Suppressor macrophage treated with lipopolysaccharide for 1 hour (primary cell): ENCODE measurements at regions not wholly inside any gene's neighbourhood (a gene's known extent, or its start where the extent isn't known, plus 50 kb on each side); places are given as distances from the start of the nearest gene placed in this dataset.

Experiments
- DNase-seq, 3 donors: peaks; one replicate each; pipeline ENCODE4 v3.0.0-alpha.2; 2020 to 2022

GRCh38 chr16:6165330-6165979, 1067.9 kb upstream of the EEF2KMT start:
- DNase-seq = no peak

DNA sequence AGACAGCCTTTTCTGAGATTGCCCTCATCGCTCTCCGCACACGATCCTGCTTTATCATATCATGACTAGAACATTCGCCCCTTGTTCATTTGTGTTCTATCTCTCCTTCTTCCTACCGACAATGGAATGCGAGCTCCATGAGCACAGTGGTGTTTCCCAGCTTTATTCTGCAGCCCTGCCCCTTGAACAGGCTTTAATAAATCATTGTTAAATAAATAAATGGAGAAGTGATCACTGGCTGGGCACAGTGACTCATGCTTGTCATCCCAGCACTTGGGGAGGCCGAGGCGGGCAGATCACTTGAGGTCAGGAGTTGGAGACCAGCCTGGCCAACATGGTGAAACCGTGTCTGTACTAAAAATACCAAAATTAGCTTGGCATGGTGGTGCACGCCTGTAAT, 1063.3 kb upstream of the EEF2KMT start:
- DNase-seq = no peak

DNA sequence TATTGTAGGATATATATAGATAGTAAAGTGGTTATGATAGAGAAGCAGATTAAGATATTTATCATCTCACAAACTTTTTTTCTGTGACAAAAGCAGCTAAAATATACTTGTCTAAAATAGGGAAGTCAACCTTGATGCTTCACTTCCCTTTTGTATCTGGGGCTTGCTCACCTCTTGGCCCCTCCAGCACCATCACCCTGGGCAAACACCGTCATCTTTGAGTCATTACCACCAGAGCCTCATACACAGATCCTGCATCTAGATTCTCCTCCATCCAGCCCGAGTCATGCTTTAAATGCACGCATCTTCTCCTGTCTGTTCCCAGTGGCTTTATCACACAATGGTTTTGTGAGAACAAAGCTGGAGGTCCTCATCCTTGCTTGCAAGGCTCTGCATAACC, 1062.7 kb upstream of the EEF2KMT start:
- no peak for DNase-seq

DNA sequence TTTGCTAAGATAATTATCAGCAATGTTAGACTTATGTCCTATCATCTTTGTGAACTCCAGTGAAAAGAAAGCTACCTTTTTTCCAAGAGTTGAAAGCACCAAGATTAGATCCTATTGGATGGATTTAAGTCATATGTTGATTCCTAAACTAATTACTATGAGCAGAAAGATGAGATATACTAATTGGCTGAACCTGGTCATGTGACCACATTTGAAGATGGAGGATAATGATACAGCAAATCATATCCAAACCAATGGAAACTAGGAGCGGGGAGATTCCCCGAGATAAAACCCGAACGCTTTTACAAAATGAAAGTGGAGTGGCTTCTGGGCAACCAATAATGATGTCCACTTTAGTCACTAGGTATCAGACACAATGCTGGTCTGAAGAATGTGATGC, 1060.2 kb upstream of the EEF2KMT start:
- DNase-seq = no peak

- no peak for DNase-seq
Observed at GRCh38 chr16:6155271-6155670, 1057.7 kb upstream of the EEF2KMT start.

- DNase-seq = no peak
Observed at GRCh38 chr16:6153901-6154300, 1056.3 kb upstream of the EEF2KMT start.

GRCh38 chr16:6149031-6149430, 1051.4 kb upstream of the EEF2KMT start:
- no peak for DNase-seq

GRCh38 chr16:6148361-6148760, 1050.8 kb upstream of the EEF2KMT start:
- DNase-seq = no peak

DNA sequence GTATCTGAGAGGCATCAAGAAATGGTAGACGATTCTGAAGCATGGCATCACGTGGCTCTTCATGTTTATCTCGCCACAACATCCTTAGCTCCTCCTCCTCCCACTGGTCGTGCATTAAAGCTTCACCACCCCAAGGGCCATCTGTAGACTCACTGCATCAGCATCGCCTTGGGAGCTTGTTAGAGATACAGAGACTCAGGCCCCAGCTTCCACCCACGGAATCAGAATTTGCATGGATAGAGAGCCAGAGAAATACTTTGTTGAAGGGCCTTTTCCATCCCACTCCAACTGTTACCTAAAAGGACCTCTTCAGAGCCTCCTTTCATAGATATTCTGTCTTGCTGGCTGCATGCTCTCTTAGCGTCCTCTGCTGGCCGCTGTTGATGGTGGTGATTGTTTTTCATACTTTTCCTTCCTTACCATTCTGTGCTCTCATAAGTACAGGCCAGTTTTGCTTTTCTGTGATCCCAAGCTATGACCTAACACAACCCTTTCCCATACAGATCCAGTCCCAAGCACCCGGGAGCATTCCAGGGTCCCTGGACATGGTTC, 1049.4 kb upstream of the EEF2KMT start:
- no peak for DNase-seq

DNA sequence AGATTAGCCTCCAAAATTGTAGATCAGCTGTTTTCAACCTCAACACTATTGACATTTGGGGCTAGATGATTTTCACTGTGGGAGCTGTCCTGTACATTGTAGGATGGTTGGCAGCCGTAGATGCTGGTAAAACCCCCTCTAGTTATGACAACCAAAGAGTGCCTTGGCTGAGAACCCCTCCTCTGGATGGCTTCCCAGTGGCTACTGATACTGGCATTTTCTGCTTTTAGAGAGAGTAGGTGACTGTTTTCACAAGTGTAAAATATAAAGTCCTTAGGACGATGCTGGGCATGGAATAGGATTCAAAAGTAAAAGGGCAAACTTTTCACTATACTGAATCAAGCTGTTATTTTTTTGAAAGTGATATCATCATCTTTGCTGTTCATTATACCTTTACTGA, 1048.8 kb upstream of the EEF2KMT start:
- no peak for DNase-seq

GRCh38 chr16:6144463-6144862, 1046.9 kb upstream of the EEF2KMT start:
- DNase-seq = no peak

DNA sequence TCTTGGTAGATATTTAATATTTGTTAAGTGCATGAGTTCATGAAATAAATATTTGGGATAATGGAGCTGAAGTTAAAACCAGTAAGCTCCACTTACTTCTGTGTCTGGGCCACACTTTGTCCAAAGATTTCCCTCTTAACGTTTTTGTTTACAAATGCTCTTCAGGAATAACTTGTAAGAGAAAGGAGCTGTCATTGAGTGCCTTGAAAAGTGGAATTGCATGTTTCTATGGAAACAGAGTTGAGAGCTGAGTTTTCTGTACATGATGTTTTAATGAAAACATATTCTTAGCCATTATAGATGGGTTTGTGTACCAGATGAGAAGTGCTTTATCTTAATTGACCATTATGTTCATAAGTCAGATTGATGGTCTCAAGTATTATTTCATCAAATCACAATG, 1045.4 kb upstream of the EEF2KMT start:
- no peak for DNase-seq

DNA sequence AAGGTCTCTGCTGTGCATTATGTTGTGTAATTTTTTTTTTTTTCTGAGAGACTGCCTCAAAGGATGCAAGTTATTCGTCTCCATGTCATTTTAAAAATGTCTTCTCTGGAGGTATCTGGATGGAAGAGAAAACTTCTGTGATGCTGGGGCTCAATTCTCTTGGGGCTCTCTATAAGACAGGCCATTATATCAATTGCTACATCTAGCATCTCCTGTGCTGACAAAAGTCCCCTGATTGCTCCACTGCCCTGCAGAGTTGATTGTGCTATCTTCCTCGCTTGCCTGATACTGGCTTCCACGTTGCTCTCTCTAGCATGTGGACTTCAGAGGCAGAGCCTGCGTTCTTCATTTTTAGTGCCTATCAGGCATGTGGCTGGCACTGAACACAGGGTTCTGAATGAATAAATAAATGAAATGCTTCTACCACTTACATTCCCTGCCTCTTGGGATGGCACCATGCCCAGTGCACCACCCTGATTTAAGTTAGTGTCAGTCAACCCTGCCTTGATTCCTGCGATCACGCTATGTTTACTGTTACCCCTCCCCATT, 1035.5 kb upstream of the EEF2KMT start:
- no peak for DNase-seq

DNA sequence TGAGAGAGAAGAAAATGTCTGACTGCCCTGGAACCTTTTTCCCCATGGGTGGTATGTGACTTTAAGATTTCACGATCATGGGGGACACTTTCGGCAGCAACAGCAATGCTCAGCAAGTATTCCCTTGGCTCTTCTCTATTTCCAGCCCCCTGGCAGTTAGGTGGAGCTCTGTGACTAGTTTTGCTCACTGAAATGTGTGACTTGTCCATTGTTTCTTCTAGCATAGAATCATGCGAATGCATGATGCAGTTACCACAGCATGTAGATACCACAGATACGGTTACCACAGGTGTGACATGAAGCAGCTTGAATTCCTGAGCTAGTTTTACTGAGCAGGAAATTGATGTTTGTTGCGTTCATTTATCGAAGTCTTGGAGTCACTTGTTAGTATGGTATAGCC, 1034.5 kb upstream of the EEF2KMT start:
- DNase-seq = no peak

GRCh38 chr16:6131526-6132050, 1034.0 kb upstream of the EEF2KMT start:
- no peak for DNase-seq

- DNase-seq = no peak
Observed at GRCh38 chr16:6125483-6126259, 1028.1 kb upstream of the EEF2KMT start.

DNA sequence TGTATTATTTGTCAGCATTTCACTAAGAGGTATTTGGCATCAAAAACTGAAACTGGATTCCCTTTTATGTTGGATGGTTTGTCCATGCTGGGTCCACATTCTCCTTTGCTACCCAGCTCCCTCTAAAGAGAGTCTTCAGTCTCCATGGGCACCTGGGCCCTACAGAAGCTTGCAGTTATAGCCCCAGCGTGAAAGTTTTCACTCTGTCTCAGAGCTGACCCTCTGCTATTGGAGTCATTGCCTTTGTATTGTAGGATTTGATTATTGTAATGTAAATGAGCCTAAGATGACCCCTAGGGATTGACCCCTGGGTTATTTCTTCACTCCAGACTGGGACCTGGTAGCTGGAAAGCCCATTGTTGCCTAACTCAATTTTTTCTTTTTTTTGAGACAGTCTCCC, 1026.5 kb upstream of the EEF2KMT start:
- DNase-seq = no peak

- DNase-seq = no peak
Observed at GRCh38 chr16:6122401-6122800, 1024.8 kb upstream of the EEF2KMT start.

DNA sequence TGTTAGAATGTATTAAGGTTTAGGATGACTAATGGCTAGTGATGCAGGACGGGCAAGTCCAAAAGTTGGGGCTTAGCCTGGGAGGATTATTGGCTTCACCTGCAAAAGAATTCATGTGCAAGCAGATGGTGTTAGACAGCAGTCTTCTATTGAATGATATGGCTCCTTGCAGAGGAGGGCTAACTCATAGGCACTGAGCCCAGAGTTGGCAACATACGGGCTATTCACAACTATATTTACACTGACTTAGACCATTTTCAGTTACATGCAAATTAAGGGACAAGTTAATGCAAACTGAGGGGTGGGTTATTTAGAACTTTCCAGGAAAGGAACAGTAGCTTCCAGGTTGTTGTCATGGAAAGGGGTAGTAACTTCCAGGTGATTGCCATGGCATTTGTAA, 1017.1 kb upstream of the EEF2KMT start:
- no peak for DNase-seq

DNA sequence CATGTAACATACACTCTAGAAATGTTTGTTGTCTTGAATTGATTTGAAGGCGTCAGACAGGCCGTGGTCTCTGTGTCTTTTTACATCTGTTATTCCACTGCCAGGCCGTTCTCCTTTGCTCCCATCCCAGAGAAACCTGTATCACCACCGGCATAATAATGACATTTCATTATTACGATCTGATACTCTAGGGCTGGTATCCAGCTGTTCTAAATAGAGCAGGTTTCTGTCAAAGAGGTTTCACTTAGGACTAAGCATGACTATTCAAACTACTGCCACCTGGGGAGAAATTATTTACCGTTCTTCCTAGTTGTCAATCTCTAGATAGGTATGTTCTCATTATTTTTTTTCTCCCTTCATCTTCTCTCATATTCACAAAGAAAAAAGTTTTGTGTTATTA, 1016.2 kb upstream of the EEF2KMT start:
- no peak for DNase-seq

GRCh38 chr16:6112700-6113099, 1015.1 kb upstream of the EEF2KMT start:
- no peak for DNase-seq

GRCh38 chr16:6111390-6111789, 1013.8 kb upstream of the EEF2KMT start:
- peak in 1 of 3 donors; percentile 4 for DNase-seq

DNA sequence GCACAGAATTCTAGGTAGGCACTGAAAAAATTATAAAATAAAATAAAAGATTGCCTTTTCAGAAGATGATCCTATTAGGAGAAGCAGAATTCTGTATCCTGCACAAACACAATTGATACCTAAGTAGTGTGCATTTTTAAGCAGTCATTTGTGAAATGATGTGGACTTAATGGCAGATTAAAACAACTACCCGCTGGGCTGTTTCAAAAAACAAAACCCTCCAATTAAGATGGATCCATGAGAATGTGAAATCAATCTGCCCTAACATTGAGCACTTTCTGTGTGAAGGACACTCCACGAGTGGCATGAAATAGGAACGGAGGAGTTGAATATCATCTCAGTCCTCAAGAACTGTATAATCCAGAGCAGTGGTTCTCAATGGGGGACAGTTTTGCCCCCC, 1012.8 kb upstream of the EEF2KMT start:
- DNase-seq = no peak

DNA sequence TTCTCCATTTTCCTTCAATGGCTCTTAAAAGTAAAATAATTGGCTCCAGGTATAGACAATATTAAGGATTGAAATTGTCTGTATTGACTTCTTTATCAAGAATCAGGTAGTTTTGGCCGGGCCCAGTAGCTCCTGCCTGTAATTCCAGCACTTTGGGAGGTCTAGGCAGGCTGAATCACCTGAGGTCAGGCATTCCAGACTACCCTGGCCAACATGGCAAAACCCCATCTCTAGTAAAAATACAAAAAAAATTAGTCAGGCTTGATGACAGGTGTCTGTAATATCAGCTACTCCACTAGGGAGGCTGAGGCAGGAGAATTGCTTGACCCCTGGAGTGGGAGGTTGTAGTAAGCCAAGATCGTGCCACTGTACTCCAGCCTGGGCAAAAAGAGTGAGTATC, 1008.5 kb upstream of the EEF2KMT start:
- DNase-seq = no peak
